GM10266 (cell line): ENCODE measurements at regions not wholly inside any gene's neighbourhood (a gene's known extent, or its start where the extent isn't known, plus 50 kb on each side); places are given as distances from the start of the nearest gene placed in this dataset.

Experiments
- DNase-seq: peaks from one replicate; pipeline ENCODE4 v3.0.0; 2012; ENCODE audit errors: extremely low spot score
- CTCF ChIP-seq: IDR thresholded peaks from 2 replicates; pipeline ENCODE4 v1.5.1; 2012; ENCODE audit warnings: mild to moderate bottlenecking, low read depth; ENCODE audit not compliant: control insufficient read depth, insufficient read depth; ENCODE audit errors: missing control alignments

GRCh38 chr3:72698154-72698917, 149.9 kb downstream of the SHQ1 start:
- no peak for DNase-seq
- TF ChIP-seq CTCF, result no peak

- no peak for DNase-seq
- no peak for TF ChIP-seq CTCF
These were observed 150.5 kb downstream of the SHQ1 start for GRCh38 chr3:72697717-72698116.

- no peak for TF ChIP-seq CTCF
- no peak for DNase-seq
These were observed 151.4 kb downstream of the SHQ1 start for GRCh38 chr3:72696815-72697214.

- no peak for TF ChIP-seq CTCF
- no peak for DNase-seq
These were observed 153.8 kb downstream of the SHQ1 start for GRCh38 chr3:72694398-72694797.

- DNase-seq, result no peak
- no peak for TF ChIP-seq CTCF
These were observed 155.3 kb downstream of the SHQ1 start for GRCh38 chr3:72692990-72693389.

GRCh38 chr3:72690629-72691028, 157.6 kb downstream of the SHQ1 start:
- TF ChIP-seq CTCF, result no peak
- no peak for DNase-seq

- peak; percentile 64 for DNase-seq
- no peak for TF ChIP-seq CTCF
These were observed 165.3 kb downstream of the SHQ1 start for GRCh38 chr3:72682936-72683452.
